Breast epithelium (tissue), 3 donors: ENCODE measurements at regions not wholly inside any gene's neighbourhood (a gene's known extent, or its start where the extent isn't known, plus 50 kb on each side); places are given as distances from the start of the nearest gene placed in this dataset.

ENCODE experiments used
- CTCF ChIP-seq, 3 donors: fragments of 450-650 bp; IDR thresholded peaks; one replicate each; pipeline ENCODE4 v1.5.1; 2016 to 2017; ENCODE audit warnings: antibody characterized with exemption in 3 of 3, mild to moderate bottlenecking in 3 of 3, moderate library complexity in 3 of 3
- POLR2A ChIP-seq: fragments of 450-650 bp; IDR thresholded peaks from one replicate; pipeline ENCODE4 v1.6.1; 2016; ENCODE audit warnings: antibody characterized with exemption, mild to moderate bottlenecking, moderate library complexity

GRCh38 chr7:126079581-126079980 is 1150.0 kb upstream of the POT1 start:
- TF ChIP-seq POLR2A (no peak), CTCF (IDR thresholded peaks at IDR 0.05) (no peak)
